ENCODE measurements at regions not wholly inside any gene's neighbourhood (a gene's known extent, or its start where the extent isn't known, plus 50 kb on each side); places are given as distances from the start of the nearest gene placed in this dataset.

GRCh38 chrX:40960041-40960440 lies 125.2 kb upstream of the USP9X start:
- TF ChIP-seq CTCF (optimal IDR thresholded peaks at IDR 0.05 in 1 of 3, IDR thresholded peaks at IDR 0.05 in 1 of 3, conservative IDR thresholded peaks at IDR 0.05 in 1 of 3; ENCODE audit: extremely low read depth in 1 of 3, insufficient read depth in 2 of 3, low read length in 3 of 3): no peak
- no peak for TF ChIP-seq EZH2 (IDR thresholded peaks at IDR 0.05; ENCODE audit: low read length)

Data from keratinocyte (primary cell).